H9 (cell line): ENCODE measurements at regions not wholly inside any gene's neighbourhood (a gene's known extent, or its start where the extent isn't known, plus 50 kb on each side); places are given as distances from the start of the nearest gene placed in this dataset.

Experiments used
- DNase-seq: peaks from one replicate; pipeline ENCODE4 v3.0.0-alpha.2; 2017
- H2AFZ ChIP-seq: one replicate; pipeline ENCODE4 v1.6.1; 2013; ENCODE audit warnings: mild to moderate bottlenecking, low read length, control low read depth, moderate library complexity
- H2AK5ac ChIP-seq: 2 replicates; pipeline ENCODE4 v1.6.1; 2013; ENCODE audit warnings: low read length, control low read depth, mixed read lengths; ENCODE audit not compliant: insufficient read length
- H2BK120ac ChIP-seq: one replicate; pipeline ENCODE4 v1.6.1; 2013; ENCODE audit warnings: low read depth, mild to moderate bottlenecking, low read length, control low read depth, inconsistent platforms; ENCODE audit not compliant: poor library complexity, severe bottlenecking
- H2BK12ac ChIP-seq: 2 replicates; pipeline ENCODE4 v1.6.1; 2013; ENCODE audit warnings: low read length, control low read depth, mixed read lengths, low read depth; ENCODE audit not compliant: insufficient read length
- H2BK15ac ChIP-seq: 2 replicates; pipeline ENCODE4 v1.6.1; 2013; ENCODE audit warnings: low read depth, low read length, control low read depth
- H2BK20ac ChIP-seq: one replicate; pipeline ENCODE4 v1.6.1; 2013; ENCODE audit warnings: low read depth, mild to moderate bottlenecking, low read length, control low read depth, inconsistent platforms; ENCODE audit not compliant: poor library complexity, severe bottlenecking
- H2BK5ac ChIP-seq: 2 replicates; pipeline ENCODE4 v1.6.1; 2013; ENCODE audit warnings: low read length, control low read depth, mixed read lengths; ENCODE audit not compliant: insufficient read length
- H3K14ac ChIP-seq: 2 replicates; pipeline ENCODE4 v1.6.1; 2013; ENCODE audit warnings: low read length, control low read depth; ENCODE audit not compliant: insufficient read depth
- H3K18ac ChIP-seq: 2 replicates; pipeline ENCODE4 v1.6.1; 2013; ENCODE audit warnings: low read depth, mild to moderate bottlenecking, mixed read lengths, low read length, control low read depth; ENCODE audit not compliant: insufficient read length
- H3K23ac ChIP-seq: 2 replicates; pipeline ENCODE4 v1.6.1; 2013; ENCODE audit warnings: low read length, control low read depth, mixed read lengths, low read depth; ENCODE audit not compliant: insufficient read length
- H3K23me2 ChIP-seq: 2 replicates; pipeline ENCODE4 v1.6.1; 2013; ENCODE audit warnings: low read depth, mild to moderate bottlenecking, mixed read lengths, low read length, control low read depth; ENCODE audit not compliant: insufficient read length, poor library complexity, severe bottlenecking
- H3K27ac ChIP-seq: 2 replicates; pipeline ENCODE4 v1.5.1; 2013; ENCODE audit warnings: low read length, control low read depth, mixed read lengths, low read depth; ENCODE audit not compliant: insufficient read length
- H3K27me3 ChIP-seq: 2 replicates; pipeline ENCODE4 v1.6.1; 2013; ENCODE audit warnings: low read length, control low read depth, inconsistent platforms; ENCODE audit not compliant: insufficient read depth
- H3K4ac ChIP-seq: 2 replicates; pipeline ENCODE4 v1.6.1; 2013; ENCODE audit warnings: low read depth, mild to moderate bottlenecking, control low read depth, inconsistent platforms, low read length, moderate library complexity
- H3K4me1 ChIP-seq: 2 replicates; pipeline ENCODE4 v1.6.1; 2013; ENCODE audit warnings: low read length, control low read depth, inconsistent platforms; ENCODE audit not compliant: insufficient read depth
- H3K4me2 ChIP-seq: 2 replicates; pipeline ENCODE4 v1.6.1; 2013; ENCODE audit warnings: low read length, control low read depth, mixed read lengths; ENCODE audit not compliant: insufficient read length, insufficient read depth
- H3K56ac ChIP-seq: 2 replicates; pipeline ENCODE4 v1.6.1; 2013; ENCODE audit warnings: low read depth, mild to moderate bottlenecking, mixed read lengths, low read length, control low read depth; ENCODE audit not compliant: insufficient read length
- H3K79me1 ChIP-seq: 2 replicates; pipeline ENCODE4 v1.6.1; 2013; ENCODE audit warnings: low read depth, mild to moderate bottlenecking, moderate library complexity, low read length, control low read depth, inconsistent platforms; ENCODE audit not compliant: insufficient read depth, poor library complexity, severe bottlenecking
- H3K79me2 ChIP-seq: 2 replicates; pipeline ENCODE4 v1.6.1; 2013; ENCODE audit warnings: low read length, control low read depth, inconsistent platforms; ENCODE audit not compliant: insufficient read depth
- H3K9ac ChIP-seq: 2 replicates; pipeline ENCODE4 v1.6.1; 2013; ENCODE audit warnings: low read length, control low read depth, mixed read lengths; ENCODE audit not compliant: insufficient read length; ENCODE audit errors: extremely low read depth
- H3K9me3 ChIP-seq: one replicate; pipeline ENCODE4 v1.6.1; 2013; ENCODE audit warnings: low read depth, low read length, inconsistent platforms; ENCODE audit not compliant: control insufficient read depth
- H3T11ph ChIP-seq: one replicate; pipeline ENCODE4 v1.6.1; 2013; ENCODE audit warnings: mild to moderate bottlenecking, low read length, control low read depth, inconsistent platforms
- H4K20me1 ChIP-seq: one replicate; pipeline ENCODE4 v1.6.1; 2013; ENCODE audit not compliant: control insufficient read depth, insufficient read length, insufficient read depth
- H4K5ac ChIP-seq: 2 replicates; pipeline ENCODE4 v1.6.1; 2013; ENCODE audit warnings: low read depth, mild to moderate bottlenecking, mixed read lengths, low read length, control low read depth; ENCODE audit not compliant: insufficient read length
- H4K8ac ChIP-seq: replicated peaks from 2 replicates; pipeline ENCODE4 v1.6.1; 2013; ENCODE audit warnings: low read length, control low read depth, mixed read lengths, low read depth; ENCODE audit not compliant: insufficient read length
- H4K91ac ChIP-seq: 2 replicates; pipeline ENCODE4 v1.6.1; 2013; ENCODE audit warnings: low read depth, mild to moderate bottlenecking, moderate library complexity, mixed read lengths, low read length, control low read depth; ENCODE audit not compliant: insufficient read length
- H3K27ac Mint-ChIP-seq, 3 experiments: 2 replicates in 2 of 3; 3 replicates in 1 of 3; pipeline ENCODE4 v1.8.0; 2020 to 2021; ENCODE audit warnings: mixed read lengths in 3 of 3, mild to moderate bottlenecking in 1 of 3, moderate library complexity in 1 of 3
- H3K27me3 Mint-ChIP-seq: 2 replicates; pipeline ENCODE4 v1.8.0; 2021; ENCODE audit warnings: low read depth, mild to moderate bottlenecking, moderate library complexity, mixed read lengths
- H3K36me3 Mint-ChIP-seq, 3 experiments: 2 replicates in 2 of 3; 3 replicates in 1 of 3; pipeline ENCODE4 v1.8.0; 2020 to 2021; ENCODE audit warnings: low read depth in 3 of 3, mixed read lengths in 3 of 3; ENCODE audit not compliant: insufficient read depth in 1 of 3
- H3K4me1 Mint-ChIP-seq, 2 experiments: 2 replicates each; pipeline ENCODE4 v1.8.0; 2020; ENCODE audit warnings: mixed read lengths in 2 of 2
- H3K4me3 Mint-ChIP-seq, 2 experiments: 2 replicates in 1 of 2; 3 replicates in 1 of 2; pipeline ENCODE4 v1.8.0; 2020 to 2021; ENCODE audit warnings: mild to moderate bottlenecking in 2 of 2, mixed read lengths in 2 of 2, moderate library complexity in 1 of 2
- H3K9me3 Mint-ChIP-seq, 2 experiments: 2 replicates in 1 of 2; 3 replicates in 1 of 2; pipeline ENCODE4 v1.8.0; 2020; ENCODE audit warnings: mild to moderate bottlenecking in 2 of 2, mixed read lengths in 2 of 2, moderate library complexity in 1 of 2
- CTCF ChIP-seq: fragments of 200-600 bp; sonication (generic); conservative IDR thresholded peaks from 3 replicates; pipeline ENCODE4 v1.8.0; 2021; ENCODE audit warnings: antibody characterized with exemption, mild to moderate bottlenecking
- WGBS: extraction: QIAGEN DNeasy Blood & Tissue Kit; methylation state at CpG from one replicate; pipeline ENCODE4 v1.1.7; 2013; ENCODE audit warnings: missing lambda C conversion rate, low lambda C conversion rate, mixed read lengths; ENCODE audit not compliant: insufficient read length; ENCODE audit errors: extremely low coverage; 5-methylcytosine and 5-hydroxymethylcytosine counted together

- no peaks in the 10 kb centered on the region for H3K79me2 ChIP-seq
- no peaks in the 10 kb centered on the region for H3K79me1 ChIP-seq
- no peak overlapping the region for H3K4me3 Mint-ChIP-seq
- H4K91ac ChIP-seq = no peak overlapping the region
- H2BK5ac ChIP-seq = no peak overlapping the region
- no peaks in the 10 kb centered on the region for H3K36me3 Mint-ChIP-seq
- H3K4me1 Mint-ChIP-seq = peaks cover 0 to 2% of the 10 kb centered on the region in 2 experiments; a peak in 1 of 4 replicates
- H3K4me2 ChIP-seq = no peak overlapping the region
- no peak overlapping the region for H3K9ac ChIP-seq
- H3K27me3 ChIP-seq = no peaks in the 10 kb centered on the region
- no peak overlapping the region for H3T11ph ChIP-seq
- WGBS = no CpG with 5 or more reads among the region's 2 CpGs
- H3K14ac ChIP-seq = no peak overlapping the region
- H4K8ac ChIP-seq = no peak overlapping the region
- H3K9me3 ChIP-seq = no peaks in the 10 kb centered on the region
- no peak overlapping the region for H3K27ac Mint-ChIP-seq
- no peaks in the 10 kb centered on the region for H3K9me3 Mint-ChIP-seq
- no peak overlapping the region for H4K5ac ChIP-seq
- no peak for DNase-seq
- no peaks in the 10 kb centered on the region for H4K20me1 ChIP-seq
- no peak overlapping the region for H3K56ac ChIP-seq
- H3K27me3 Mint-ChIP-seq = no peaks in the 10 kb centered on the region; the same call in 1 of the 2 replicates
- H2BK20ac ChIP-seq = no peak overlapping the region
- H2AK5ac ChIP-seq = no peak overlapping the region
- H3K23me2 ChIP-seq = no peaks in the 10 kb centered on the region
- no peak overlapping the region for H3K27ac ChIP-seq
- H3K23ac ChIP-seq = no peak overlapping the region
- no peak overlapping the region for H2AFZ ChIP-seq
- no peaks in the 10 kb centered on the region; the same call in 1 of the 2 replicates for H3K4me1 ChIP-seq
- H2BK15ac ChIP-seq = no peak overlapping the region
- H2BK120ac ChIP-seq = no peak overlapping the region
- no peak overlapping the region for H2BK12ac ChIP-seq
- no peak overlapping the region for H3K18ac ChIP-seq
- no peak for TF ChIP-seq CTCF
- H3K4ac ChIP-seq = no peak overlapping the region
These were observed 205.5 kb upstream of the SLC24A2 start for GRCh38 chr9:19994296-19994695.
